ENCODE measurements at regions not wholly inside any gene's neighbourhood (a gene's known extent, or its start where the extent isn't known, plus 50 kb on each side); places are given as distances from the start of the nearest gene placed in this dataset.
"Not testable (repeated sequence)": the region's sequence is repeated elsewhere in the genome, so short reads cannot be mapped to it uniquely, and the experiment has no call there.

GRCh38 chr4:8984641-8985040 is 113.0 kb upstream of the HMX1 start:
- TF ChIP-seq POLR2A (IDR thresholded peaks at IDR 0.05; ENCODE audit: low read length); GATA1 (IDR thresholded peaks at IDR 0.05; ENCODE audit: low read depth, low read length): not testable (repeated sequence)
